Muscle of arm (tissue), 1 donor: ENCODE measurements at regions not wholly inside any gene's neighbourhood (a gene's known extent, or its start where the extent isn't known, plus 50 kb on each side); places are given as distances from the start of the nearest gene placed in this dataset.
"Not testable (repeated sequence)": the region's sequence is repeated elsewhere in the genome, so short reads cannot be mapped to it uniquely, and the experiment has no call there.

Experiments
- DNase-seq: peaks from one replicate; pipeline ENCODE4 v3.0.0-alpha.2; 2013

DNA sequence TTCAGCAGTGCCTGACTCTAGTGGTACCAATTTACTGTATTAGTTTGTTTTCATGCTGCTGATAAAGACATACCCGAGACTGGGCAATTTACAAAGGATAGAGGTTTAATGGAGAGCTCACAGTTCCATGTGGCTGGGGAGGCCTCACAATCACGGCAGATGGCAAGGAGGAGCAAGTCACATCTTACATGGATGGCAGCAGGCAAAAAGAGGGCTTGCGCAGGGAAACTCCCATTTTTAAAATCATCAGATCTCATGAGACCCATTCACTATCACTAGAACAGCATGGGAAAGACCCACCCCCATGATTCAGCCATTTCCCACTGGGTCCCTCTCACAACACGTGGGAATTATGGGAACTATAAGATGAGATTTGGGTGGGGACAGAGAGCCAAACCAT lies 243.7 kb upstream of the KLF3 start:
- DNase-seq, result not testable (repeated sequence)

GRCh38 chr4:38422850-38423249 lies 241.1 kb upstream of the KLF3 start:
- DNase-seq, result no peak

- no peak for DNase-seq
Observed at GRCh38 chr4:38424151-38424871, 239.7 kb upstream of the KLF3 start.

DNA sequence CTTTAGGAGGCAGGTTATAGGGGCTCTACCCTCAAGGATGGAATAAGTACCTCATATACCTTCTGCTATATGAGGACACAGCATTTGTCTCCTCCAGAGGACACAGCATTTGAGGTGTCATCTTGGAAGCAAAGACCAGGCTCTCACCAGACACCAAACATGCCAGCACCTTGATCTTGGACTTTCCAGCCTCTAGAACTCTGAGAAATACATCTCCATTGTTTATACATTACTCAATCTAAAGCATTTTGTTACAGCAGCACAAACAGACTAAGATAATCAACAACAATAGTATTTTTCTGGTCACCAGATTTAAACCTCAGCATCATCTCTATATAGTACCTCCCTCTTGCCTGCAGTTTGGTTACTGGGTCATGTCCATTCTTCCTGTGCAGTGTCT lies 237.5 kb upstream of the KLF3 start:
- DNase-seq, result no peak

DNA sequence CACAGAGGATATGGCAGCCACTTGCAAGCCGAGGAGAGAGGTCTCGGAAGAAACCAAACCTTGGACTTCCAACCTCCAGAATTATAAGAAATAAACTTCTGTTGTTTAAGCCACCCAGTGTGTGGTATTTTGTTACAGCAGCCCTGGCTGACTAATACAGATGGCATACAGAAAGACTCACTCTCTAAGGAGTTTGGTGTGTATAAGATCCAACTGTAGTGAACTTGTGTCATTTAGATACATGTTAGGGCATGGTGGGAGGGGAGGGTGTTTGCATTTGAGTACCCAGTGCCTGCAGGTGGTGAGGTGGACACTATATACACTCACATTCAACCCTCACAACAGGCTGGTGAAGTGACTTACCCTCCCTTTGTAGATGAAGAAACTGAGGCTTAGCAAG lies 233.2 kb upstream of the KLF3 start:
- DNase-seq, result no peak

DNA sequence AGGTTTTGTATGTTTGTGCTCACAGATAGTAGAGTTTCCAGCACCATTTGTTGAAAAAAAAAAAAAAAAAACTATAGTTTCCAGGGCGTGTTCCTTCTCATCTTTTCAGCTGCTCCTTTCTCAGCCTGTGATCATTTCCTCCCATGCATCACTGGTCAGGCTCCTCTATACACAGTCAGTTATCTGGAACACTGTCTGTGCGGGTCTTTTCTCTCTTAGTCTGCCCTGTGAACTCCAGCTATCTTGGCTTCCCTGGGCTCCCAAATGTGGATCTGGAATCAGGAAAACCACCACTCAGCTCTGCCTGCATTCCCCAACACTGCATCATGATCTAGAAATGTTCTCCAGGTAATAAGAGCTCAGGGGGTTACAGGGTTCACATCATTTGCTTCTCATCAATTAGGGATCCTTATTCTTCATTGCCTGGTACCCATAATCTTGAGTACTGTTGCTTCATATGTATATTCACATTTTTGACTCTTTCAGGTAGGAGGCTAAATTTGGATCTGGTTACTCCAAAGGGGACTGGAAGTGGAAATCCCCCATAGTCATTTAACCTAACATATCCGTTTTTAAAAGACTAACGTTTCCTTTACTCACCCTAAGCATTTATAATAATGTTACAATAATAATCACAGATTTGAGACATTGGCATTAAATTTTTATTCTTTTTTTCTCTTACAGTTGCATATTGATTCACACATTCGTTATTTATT lies 221.8 kb upstream of the KLF3 start:
- no peak for DNase-seq

GRCh38 chr4:38449506-38450174 lies 214.4 kb upstream of the KLF3 start:
- DNase-seq, result no peak

DNA sequence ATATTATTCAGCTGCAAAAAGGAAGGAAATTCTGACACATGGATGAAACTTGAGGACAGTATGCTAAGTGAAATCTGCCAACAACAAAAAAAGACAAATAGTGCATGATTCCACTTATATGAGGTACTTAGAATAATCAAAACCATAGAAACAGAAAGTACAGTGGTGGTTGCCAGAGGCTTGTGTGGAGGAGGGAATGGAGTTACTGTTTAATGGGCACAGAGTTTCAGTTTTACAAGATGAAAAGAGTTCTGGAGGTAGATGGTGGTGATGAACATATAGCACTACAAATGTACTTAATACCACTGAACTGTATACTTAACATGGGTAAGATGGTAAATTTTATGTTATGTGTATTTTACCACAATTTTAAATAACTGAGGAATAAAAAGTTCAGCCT lies 212.0 kb upstream of the KLF3 start:
- no peak for DNase-seq

- DNase-seq, result no peak
Observed at GRCh38 chr4:38452542-38452941, 211.5 kb upstream of the KLF3 start.

DNA sequence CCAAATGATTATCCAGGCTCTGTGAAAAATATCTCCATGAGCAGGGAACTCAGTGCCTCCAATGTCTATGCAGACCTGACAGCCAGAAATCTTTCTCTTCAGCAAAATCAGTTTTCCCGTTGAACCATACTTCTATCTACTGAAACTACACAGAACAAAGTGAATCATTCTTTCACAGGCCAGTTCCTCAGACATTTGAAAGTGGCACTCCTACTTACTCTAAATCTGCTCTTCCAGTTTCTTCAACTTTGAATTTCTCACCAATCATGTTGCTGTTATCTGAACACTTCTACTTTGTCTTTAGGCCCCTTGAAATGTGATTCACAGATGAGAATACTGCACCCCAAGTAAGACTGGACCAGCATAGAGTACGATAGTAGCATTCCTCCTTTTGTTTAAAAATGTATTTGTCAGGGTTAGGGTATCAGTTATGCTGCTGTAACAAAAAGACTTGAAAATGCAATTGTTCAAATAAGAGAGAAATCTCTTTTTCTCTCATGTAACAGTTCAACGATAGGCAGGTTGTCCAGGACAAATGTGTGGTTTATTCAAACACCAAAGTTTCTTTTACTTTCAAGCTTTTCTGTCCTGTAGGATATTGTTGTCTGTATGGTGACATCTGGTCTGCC lies 210.6 kb upstream of the KLF3 start:
- no peak for DNase-seq

DNA sequence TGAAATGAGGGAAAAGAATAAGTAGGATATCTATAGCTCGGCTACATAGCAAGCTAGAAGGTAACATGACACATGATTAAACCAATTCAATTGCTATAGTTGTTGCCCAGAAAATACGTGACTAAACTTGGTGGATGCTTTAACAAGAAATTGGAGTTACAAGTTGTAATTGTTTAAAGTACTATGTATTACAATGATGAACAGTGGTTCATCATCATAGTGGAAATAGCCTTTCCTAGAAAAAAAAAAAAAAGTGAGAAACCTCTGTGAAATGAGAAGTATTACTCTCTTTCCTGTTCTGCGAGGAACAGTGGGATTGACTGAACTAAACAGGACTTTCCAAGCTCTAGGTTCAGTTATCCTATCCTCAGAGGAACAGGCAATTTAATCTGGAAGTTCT lies 209.7 kb upstream of the KLF3 start:
- DNase-seq, result no peak

DNA sequence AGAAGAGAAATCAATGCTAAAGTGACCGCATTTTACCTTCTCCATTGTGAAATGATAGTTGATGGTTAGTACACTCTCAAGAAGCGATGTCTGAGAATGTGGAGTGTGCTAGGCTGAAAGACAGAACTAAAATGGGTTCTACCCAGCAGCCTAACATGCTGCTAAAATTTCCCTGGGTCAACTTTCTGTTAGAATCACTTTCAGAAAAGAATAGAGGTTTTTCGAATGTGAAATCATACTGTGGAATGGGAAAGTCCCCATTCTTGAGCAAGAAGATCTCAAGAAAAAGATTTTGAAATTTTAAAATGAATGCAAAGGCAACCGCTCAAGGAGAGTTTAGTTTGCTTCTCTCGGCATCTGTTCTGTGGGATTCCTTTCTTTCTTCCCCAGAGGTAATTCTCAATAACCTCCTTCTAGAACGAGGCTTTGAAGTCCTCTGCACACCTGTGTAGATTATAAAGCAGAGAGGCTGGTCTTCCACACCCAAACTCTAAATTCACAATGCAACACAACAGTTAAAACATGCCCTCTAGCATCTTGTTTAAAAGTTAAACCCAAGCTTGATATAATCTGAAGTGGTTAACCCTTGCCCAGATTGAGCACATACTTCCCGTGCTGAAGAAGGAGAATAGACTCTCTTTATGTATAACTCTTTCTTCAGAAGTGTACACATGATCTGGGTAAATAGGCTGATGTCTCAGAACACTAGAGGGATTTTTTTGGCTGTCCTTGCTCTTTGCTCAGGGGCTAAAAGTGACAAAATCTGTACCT lies 208.7 kb upstream of the KLF3 start:
- no peak for DNase-seq

- DNase-seq, result no peak
Observed at GRCh38 chr4:38456096-38456495, 207.9 kb upstream of the KLF3 start.

- DNase-seq, result no peak
Observed at GRCh38 chr4:38461342-38461741, 202.7 kb upstream of the KLF3 start.

DNA sequence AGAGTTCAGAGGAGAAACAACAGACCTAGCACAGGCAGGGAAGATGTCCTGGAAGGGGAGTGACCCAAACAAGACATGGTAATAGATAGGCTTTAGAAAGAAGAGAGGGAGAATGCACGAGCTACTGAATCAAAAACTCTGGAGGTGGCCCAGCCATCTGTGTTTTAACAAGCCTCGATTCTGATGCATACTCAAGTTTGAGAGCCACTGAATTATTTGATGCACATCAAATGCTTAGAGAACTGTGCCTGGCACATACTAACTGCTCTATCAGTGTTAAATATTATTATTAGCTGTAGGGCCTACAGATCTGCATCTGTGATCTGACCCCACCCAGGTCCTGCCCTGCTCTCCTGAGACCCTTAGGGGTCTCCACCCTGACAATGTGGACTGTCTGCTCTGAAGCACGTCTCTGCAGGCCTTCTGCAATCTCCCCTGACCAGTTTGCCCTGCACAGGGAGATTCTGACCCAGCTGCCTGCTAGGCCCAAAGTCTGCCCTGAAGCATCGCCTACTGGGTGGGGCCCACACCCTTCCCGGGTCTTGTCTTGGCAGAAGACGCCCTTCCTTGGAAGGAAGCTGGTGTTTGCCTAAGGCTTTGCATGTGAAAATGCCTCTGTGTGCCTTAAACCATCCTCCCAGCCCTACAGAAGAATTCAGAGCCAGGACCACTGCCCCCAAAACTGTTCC lies 201.5 kb upstream of the KLF3 start:
- DNase-seq, result no peak

DNA sequence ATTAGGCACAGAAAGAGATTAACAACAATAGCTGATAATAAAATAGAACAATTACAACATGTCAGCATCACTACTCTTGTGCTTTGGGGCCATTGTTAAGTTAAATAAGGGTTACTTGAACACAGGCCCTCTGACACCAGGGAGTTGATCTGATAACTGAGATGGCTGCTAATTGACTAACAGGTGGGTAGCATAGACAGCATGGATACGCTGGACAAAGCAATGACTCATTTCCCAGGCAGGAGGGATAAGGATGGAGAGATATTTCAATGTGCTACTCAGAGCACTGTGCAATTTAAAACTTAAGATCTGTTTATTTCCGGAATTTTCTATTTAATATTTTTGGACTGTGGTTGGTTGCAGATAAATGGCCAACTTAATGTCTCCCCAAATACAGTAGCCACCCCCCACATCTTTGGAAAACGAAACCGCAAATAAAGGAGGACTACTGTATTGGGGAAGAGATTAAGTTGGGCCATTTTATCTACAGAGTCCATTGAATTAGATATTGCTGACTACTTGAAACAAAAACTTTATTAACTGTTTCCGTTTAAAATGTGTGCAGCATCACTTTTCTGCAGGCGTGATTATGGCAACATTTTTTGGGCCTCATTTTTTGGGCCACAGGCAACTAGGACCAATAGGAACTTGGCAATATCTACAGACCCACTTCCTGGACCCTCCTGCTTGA lies 200.6 kb upstream of the KLF3 start:
- DNase-seq, result no peak

DNA sequence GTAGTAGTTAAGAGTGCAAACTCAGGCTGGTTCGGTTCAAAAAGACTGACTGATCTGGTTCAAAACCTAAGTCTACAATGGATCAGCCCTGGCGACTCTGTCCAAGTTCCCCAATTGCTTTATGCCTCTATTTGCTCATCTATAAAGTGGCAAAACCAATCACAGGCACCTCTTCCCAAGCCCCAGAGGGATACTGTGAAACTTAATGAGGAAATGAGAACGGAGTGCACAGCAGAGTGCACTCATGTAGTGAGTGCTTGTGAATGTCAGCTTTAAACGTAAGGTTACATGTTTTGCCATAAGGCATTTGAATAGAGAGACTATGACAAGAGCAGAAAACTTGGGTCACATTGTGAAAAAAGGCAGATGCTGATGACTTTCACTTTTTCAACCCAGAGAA lies 199.7 kb upstream of the KLF3 start:
- no peak for DNase-seq

DNA sequence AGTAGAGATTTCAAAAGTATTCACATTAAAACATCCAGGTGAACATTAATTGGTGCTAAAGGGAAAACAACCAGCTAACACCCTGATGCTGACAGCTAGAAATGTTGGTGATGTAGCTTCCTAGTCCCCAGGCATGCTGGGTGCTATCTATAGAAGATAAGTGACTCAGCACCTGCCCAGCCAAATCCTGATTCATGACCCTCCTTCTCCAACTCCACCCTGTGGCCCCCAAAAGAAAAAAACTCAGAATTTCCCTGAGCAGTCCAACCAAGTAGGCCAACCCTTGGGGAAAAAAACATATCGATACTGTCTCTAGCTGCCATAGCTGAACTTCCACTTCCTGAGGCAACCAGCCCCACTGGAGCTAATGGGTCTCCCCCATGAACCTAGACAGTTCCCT lies 197.6 kb upstream of the KLF3 start:
- no peak for DNase-seq

- no peak for DNase-seq
Observed at GRCh38 chr4:38467296-38467695, 196.7 kb upstream of the KLF3 start.

DNA sequence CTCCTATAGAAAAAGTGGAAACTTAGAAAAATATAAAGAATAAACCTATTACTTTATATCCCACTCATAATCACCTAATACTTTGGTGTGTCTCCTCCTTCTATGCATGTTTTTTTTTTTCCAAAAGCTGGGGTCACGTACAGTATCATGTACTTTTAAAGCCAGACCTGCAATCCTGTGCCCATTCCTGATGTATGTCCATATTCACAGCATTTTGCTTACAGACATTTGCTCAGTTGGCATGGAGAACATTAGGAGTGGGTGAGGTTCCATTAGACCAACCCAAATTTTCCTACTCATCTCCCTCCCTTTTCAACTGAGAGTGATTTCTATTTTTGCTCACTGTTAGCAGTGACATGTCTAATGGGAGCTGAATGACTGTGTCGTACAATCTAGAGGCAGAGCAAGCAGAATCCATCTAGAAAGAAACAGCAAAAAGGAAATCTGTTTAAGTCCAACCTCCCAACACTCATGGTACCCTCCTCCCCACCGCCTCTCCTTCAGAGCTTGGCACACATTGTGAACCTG lies 195.6 kb upstream of the KLF3 start:
- DNase-seq, result no peak
